ENCODE measurements at regions not wholly inside any gene's neighbourhood (a gene's known extent, or its start where the extent isn't known, plus 50 kb on each side); places are given as distances from the start of the nearest gene placed in this dataset.

GRCh38 chr5:143646961-143647360 is 165.0 kb upstream of the HMHB1 start (continued):
- TF ChIP-seq TAF7 (optimal IDR thresholded peaks at IDR 0.05; ENCODE audit: borderline replicate concordance, low read depth, low read length) (no peak), CTBP2 (IDR thresholded peaks at IDR 0.05; ENCODE audit: borderline replicate concordance, insufficient read depth, insufficient read length, low read length) (no peak), ATF2 (IDR thresholded peaks at IDR 0.05; ENCODE audit: low read length) (no peak)
